ENCODE measurements at regions not wholly inside any gene's neighbourhood (a gene's known extent, or its start where the extent isn't known, plus 50 kb on each side); places are given as distances from the start of the nearest gene placed in this dataset.

DNA sequence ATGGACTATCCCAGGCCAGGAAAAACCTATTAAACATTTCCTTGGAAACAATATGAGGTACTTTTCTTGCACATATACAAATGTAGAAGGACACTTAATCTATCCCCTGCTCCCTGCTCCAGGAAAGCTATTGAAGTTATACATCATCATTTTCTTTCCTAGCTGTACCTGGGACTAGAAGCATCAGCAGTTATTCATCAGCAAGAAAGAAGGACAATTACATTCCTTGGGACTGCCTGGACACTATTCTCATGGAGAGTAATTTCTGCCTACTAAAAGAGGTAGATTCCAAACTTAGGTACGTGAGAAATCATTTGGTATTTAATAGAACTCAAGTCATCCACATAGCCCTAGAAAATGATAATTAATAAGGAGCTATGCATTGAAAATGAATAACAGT, 51.0 kb upstream of the PICALM start:
- DNase-seq (ENCODE audit: low spot score): no peak

DNA sequence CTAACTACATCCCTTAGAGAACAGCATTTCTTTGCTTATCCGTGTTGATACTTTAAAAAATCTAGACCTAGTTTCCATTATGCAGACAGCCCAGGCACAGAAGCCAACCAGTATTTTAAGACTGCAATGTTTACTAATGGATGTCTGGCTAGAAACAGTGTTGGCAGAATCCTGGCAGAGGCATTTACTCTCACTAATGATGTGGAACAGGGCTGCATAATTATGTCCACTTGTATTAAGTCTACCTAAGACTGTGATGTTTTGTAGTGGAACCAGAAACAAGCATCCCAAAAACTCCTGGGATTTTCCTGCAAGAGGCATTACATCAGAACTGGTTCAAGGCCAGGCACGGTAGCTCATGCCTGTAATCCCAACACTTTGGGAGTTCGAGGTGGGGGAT, 50.2 kb upstream of the PICALM start:
- DNase-seq (ENCODE audit: low spot score): no peak
